ENCODE measurements at regions not wholly inside any gene's neighbourhood (a gene's known extent, or its start where the extent isn't known, plus 50 kb on each side); places are given as distances from the start of the nearest gene placed in this dataset.

- BruUV-seq (replicated peaks): no TSS peak
- no peak for DNase-seq (ENCODE audit: low spot score)
- Histone ChIP-seq H3K4me3 (ENCODE audit: low read depth, low read length, poor library complexity, severe bottlenecking) (no peak overlapping the region), H3K36me3 (ENCODE audit: insufficient read depth, low read length, poor library complexity, severe bottlenecking) (no peaks in the 10 kb centered on the region), H3K27ac (ENCODE audit: low read depth, low read length, poor library complexity, severe bottlenecking) (no peak overlapping the region), H3K9me3 (ENCODE audit: low read depth, low read length, poor library complexity, severe bottlenecking) (no peaks in the 10 kb centered on the region), H3K4me1 (ENCODE audit: insufficient read depth, low read length, poor library complexity, severe bottlenecking) (no peaks in the 10 kb centered on the region), H3K27me3 (replicated peaks; ENCODE audit: insufficient read depth, low read depth, low read length, poor library complexity) (no peaks in the 10 kb centered on the region)
- intact Hi-C loops (cut with micrococcal nuclease; ENCODE audit: unreplicated experiment): no loop called here
- ChIA-PET POLR2A (ENCODE audit: low non-redundant PET) (no interaction called here), CTCF (no interaction called here)
- no peak for TF ChIP-seq CTCF (conservative IDR thresholded peaks at IDR 0.05; ENCODE audit: low read depth, low read length)
- no peak for TF ChIP-seq EZH2 (IDR thresholded peaks at IDR 0.05; ENCODE audit: borderline replicate concordance, low read depth, low read length, poor library complexity, severe bottlenecking)
Observed at GRCh38 chr4:162323919-162324318, 160.1 kb upstream of the FSTL5 start.

GRCh38 chr4:162322054-162322453 is 158.3 kb upstream of the FSTL5 start:
- Histone ChIP-seq H3K27ac (ENCODE audit: low read depth, low read length, poor library complexity, severe bottlenecking) (no peak overlapping the region), H3K36me3 (ENCODE audit: insufficient read depth, low read length, poor library complexity, severe bottlenecking) (no peaks in the 10 kb centered on the region), H3K4me1 (ENCODE audit: insufficient read depth, low read length, poor library complexity, severe bottlenecking) (no peaks in the 10 kb centered on the region), H3K27me3 (replicated peaks; ENCODE audit: insufficient read depth, low read depth, low read length, poor library complexity) (no peaks in the 10 kb centered on the region), H3K9me3 (ENCODE audit: low read depth, low read length, poor library complexity, severe bottlenecking) (no peaks in the 10 kb centered on the region), H3K4me3 (ENCODE audit: low read depth, low read length, poor library complexity, severe bottlenecking) (no peak overlapping the region)
- intact Hi-C loops (cut with micrococcal nuclease; ENCODE audit: unreplicated experiment): no loop called here
- no peak for TF ChIP-seq CTCF (conservative IDR thresholded peaks at IDR 0.05; ENCODE audit: low read depth, low read length)
- TF ChIP-seq EZH2 (IDR thresholded peaks at IDR 0.05; ENCODE audit: borderline replicate concordance, low read depth, low read length, poor library complexity, severe bottlenecking): no peak
- no peak for DNase-seq (ENCODE audit: low spot score)
- CTCF ChIA-PET: no interaction called here
- no TSS peak for BruUV-seq (replicated peaks)
- POLR2A ChIA-PET (ENCODE audit: low non-redundant PET): no interaction called here

- CTCF ChIA-PET: no interaction called here
- POLR2A ChIA-PET (ENCODE audit: low non-redundant PET): no interaction called here
- BruUV-seq (replicated peaks): no TSS peak
Observed at GRCh38 chr4:162285753-162286152, 122.0 kb upstream of the FSTL5 start.

More at GRCh38 chr4:162285753-162286152, 122.0 kb upstream of the FSTL5 start:
- DNase-seq (ENCODE audit: low spot score): no peak
- no peak overlapping the region for H3K4me3 ChIP-seq (ENCODE audit: low read depth, low read length, poor library complexity, severe bottlenecking)
- intact Hi-C loops (cut with micrococcal nuclease; ENCODE audit: unreplicated experiment): no loop called here
- H3K27ac ChIP-seq (ENCODE audit: low read depth, low read length, poor library complexity, severe bottlenecking): no peak overlapping the region
- no peaks in the 10 kb centered on the region for H3K9me3 ChIP-seq (ENCODE audit: low read depth, low read length, poor library complexity, severe bottlenecking)
- no peaks in the 10 kb centered on the region for H3K4me1 ChIP-seq (ENCODE audit: insufficient read depth, low read length, poor library complexity, severe bottlenecking)
- H3K36me3 ChIP-seq (ENCODE audit: insufficient read depth, low read length, poor library complexity, severe bottlenecking): no peaks in the 10 kb centered on the region
- TF ChIP-seq CTCF (conservative IDR thresholded peaks at IDR 0.05; ENCODE audit: low read depth, low read length): no peak
- TF ChIP-seq EZH2 (IDR thresholded peaks at IDR 0.05; ENCODE audit: borderline replicate concordance, low read depth, low read length, poor library complexity, severe bottlenecking): no peak
- H3K27me3 ChIP-seq (replicated peaks; ENCODE audit: insufficient read depth, low read depth, low read length, poor library complexity): no peaks in the 10 kb centered on the region

All from A673 (cell line).